Astrocyte of the spinal cord (primary cell): ENCODE measurements at regions not wholly inside any gene's neighbourhood (a gene's known extent, or its start where the extent isn't known, plus 50 kb on each side); places are given as distances from the start of the nearest gene placed in this dataset.
"Not testable (repeated sequence)": the region's sequence is repeated elsewhere in the genome, so short reads cannot be mapped to it uniquely, and the experiment has no call there.

ENCODE experiments used
- DNase-seq: peaks from one replicate; pipeline ENCODE4 v3.0.0; 2011; ENCODE audit warnings: low read depth, low spot score
- H3K4me3 ChIP-seq: 2 replicates; pipeline ENCODE4 v1.5.1; 2011; ENCODE audit warnings: low read depth, mild to moderate bottlenecking, low read length, moderate library complexity
- in situ Hi-C: cut with HindIII; loops from 2 replicates; pipeline ENCODE4 v1.10.0; 2017; ENCODE audit warnings: low sequenced_read_pairs
- TF ChIP-seq, protein P1 (sequence below): IDR thresholded peaks from 2 replicates; pipeline ENCODE4 v1.5.1; 2012; ENCODE audit warnings: low read depth, mild to moderate bottlenecking, low read length, inconsistent platforms

DNA sequence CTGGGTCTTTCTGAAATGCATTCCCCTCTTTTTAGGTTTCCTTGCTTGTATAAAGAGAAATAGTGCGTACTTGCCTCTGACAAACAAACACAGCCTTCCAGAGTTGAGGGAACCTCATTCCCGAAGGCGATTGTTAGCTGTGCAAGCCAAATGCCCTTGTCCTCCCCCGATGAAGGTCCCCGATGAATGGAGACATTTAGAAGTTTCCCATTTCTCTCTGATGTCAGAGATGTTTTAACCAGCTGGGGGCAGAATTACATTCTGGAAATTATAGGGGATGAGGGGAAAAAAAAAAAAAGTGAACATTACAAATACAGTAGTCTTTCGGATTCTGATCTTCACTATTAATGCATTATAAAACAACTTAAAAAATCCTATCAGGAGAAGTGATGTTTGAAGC, 366.8 kb downstream of the VRK1 start:
- in situ Hi-C loops = no loop called here
- no peak overlapping the region for H3K4me3 ChIP-seq
- TF ChIP-seq, protein P1, sequence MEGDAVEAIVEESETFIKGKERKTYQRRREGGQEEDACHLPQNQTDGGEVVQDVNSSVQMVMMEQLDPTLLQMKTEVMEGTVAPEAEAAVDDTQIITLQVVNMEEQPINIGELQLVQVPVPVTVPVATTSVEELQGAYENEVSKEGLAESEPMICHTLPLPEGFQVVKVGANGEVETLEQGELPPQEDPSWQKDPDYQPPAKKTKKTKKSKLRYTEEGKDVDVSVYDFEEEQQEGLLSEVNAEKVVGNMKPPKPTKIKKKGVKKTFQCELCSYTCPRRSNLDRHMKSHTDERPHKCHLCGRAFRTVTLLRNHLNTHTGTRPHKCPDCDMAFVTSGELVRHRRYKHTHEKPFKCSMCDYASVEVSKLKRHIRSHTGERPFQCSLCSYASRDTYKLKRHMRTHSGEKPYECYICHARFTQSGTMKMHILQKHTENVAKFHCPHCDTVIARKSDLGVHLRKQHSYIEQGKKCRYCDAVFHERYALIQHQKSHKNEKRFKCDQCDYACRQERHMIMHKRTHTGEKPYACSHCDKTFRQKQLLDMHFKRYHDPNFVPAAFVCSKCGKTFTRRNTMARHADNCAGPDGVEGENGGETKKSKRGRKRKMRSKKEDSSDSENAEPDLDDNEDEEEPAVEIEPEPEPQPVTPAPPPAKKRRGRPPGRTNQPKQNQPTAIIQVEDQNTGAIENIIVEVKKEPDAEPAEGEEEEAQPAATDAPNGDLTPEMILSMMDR = no peak
- no peak for DNase-seq

DNA sequence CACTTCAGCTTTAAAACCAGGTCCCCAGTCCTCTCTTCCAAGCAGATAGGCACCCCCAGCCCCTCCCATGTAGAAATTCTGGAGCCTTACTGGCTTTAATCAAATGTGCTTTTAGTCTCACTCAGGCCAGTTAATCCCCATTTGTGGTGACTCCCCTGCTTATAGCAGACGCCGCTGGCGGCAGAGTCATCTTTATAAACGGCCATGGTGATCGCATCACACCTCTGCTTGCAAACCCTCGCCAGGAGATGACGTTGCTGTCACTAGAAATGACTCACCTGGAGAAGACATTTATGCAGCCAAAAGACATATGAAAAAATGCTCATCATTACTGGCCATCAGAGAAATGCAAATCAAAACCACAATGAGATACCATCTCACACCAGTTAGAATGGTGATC, 369.3 kb downstream of the VRK1 start:
- no peak overlapping the region for H3K4me3 ChIP-seq
- TF ChIP-seq, protein P1 = no peak
- in situ Hi-C loops = no loop called here
- DNase-seq = no peak

DNA sequence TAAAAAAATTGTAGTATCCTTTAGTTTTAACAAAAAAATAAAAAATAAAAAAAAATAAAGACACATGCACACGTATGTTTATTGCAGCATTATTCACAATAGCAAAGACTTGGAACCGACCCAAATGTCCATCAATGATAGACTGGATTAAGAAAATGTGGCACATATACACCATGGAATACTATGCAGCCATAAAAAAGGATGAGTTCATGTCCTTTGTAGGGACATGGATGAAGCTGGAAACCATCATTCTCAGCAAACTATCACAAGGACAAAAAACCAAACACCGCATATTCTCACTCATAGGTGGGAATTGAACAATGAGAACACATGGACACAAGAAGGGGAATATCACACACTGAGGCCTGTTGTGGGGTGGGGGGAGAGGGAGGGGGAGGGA, 370.4 kb downstream of the VRK1 start:
- in situ Hi-C loops, H3K4me3 ChIP-seq, DNase-seq: not testable (repeated sequence)

DNA sequence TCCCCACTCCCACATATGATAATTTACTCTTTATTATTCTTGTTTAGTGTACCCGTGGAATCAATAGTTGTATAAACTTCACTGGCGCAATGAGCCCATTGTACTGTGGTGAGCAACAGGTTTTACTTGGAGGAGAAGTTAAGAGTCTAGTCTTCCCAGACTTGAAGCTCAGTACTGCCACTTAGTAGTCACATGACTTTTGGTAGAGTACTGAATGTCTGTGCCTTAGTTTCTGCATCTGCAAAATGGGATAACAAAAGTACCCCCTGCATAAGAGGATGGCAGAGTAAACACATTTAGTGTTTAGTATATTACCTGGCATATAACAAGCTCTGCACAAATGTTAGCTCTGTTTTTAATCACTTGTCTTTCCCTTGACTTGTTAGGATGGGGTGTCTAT, 375.5 kb downstream of the VRK1 start:
- H3K4me3 ChIP-seq = no peak overlapping the region
- in situ Hi-C loops = no loop called here
- DNase-seq = no peak
- TF ChIP-seq, protein P1 = no peak

DNA sequence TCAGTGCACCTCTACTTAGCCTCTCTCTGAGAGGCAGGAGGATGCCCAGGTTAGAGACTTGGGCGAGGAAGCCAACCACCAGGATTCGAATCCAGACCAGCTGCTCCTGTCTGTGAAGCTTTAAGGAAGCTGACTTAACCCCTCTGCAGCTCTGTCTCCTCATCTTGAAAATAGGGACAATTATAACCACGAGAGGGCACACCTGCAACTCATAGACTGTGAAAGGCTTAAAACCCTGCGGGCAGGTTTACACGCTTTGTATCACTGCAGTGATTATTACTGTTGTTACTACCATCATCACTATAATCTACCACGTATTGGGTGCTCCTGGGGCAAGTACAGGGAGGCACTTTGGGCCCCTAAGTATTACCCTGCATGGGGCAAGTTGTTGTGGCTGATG, 379.8 kb downstream of the VRK1 start:
- no peak overlapping the region for H3K4me3 ChIP-seq
- DNase-seq = no peak
- TF ChIP-seq, protein P1 = peak; percentile 16
- in situ Hi-C loops = no loop called here

DNA sequence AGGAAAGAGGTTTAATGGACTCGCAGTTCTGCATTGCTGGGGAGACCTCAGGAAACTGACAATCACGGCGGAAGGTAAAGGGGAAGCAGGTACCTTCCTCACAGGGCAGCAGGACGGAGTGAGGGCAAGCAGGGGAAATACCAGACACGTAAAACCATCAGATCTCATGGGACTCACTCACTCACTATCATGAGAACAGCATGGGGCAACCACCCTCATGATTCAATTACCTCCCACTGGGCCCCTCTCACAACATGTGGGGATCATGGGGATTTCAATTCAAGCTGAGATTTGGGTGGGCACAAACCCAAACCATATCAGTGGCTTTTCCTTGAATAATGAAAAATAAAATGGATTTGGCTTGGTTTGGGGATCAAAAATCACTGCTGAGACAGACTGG, 380.5 kb downstream of the VRK1 start:
- TF ChIP-seq, protein P1 = no peak
- in situ Hi-C loops = no loop called here
- peak; percentile 22 for DNase-seq
- H3K4me3 ChIP-seq = no peak overlapping the region

DNA sequence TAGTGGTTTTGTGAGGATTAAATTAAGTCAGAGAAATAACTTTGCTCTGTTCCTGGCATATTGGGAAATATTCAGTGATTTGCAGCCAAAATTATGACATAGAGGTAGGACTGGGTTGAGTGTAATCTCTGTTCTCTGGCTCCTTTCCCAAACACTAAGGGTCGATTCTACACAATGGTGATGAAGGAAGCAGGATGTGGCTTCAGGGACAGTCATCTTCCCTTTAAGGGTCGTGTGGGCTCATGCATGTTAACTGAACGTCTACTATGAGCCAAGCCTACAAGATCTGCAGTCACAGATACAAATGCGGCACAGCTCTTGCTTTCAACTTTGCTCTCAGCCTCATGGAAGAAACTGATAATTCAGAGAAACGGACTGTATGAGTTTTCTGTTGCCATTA, 381.6 kb downstream of the VRK1 start:
- no peak for DNase-seq
- H3K4me3 ChIP-seq = no peak overlapping the region
- in situ Hi-C loops = no loop called here
- TF ChIP-seq, protein P1 = no peak
